Tibial artery (tissue), 4 donors: ENCODE measurements at regions not wholly inside any gene's neighbourhood (a gene's known extent, or its start where the extent isn't known, plus 50 kb on each side); places are given as distances from the start of the nearest gene placed in this dataset.
"Not testable (repeated sequence)": the region's sequence is repeated elsewhere in the genome, so short reads cannot be mapped to it uniquely, and the experiment has no call there.

ENCODE experiments used
- DNase-seq, 2 donors: peaks; one replicate each; pipeline ENCODE4 v3.0.0-alpha.2; 2019
- H3K27ac ChIP-seq, 2 donors: fragments of 200-600 bp; sonication (generic) in 1 of 2; 1 replicate in 1 of 2; 2 replicates in 1 of 2; pipeline ENCODE4 v1.5.1; 2018 to 2019; ENCODE audit warnings: mild to moderate bottlenecking in 1 of 2
- H3K27me3 ChIP-seq, 2 donors: fragments of 200-600 bp; sonication (generic) in 1 of 2; one replicate each; pipeline versions ENCODE4 v1.5.1 to v1.6.0; 2016 to 2019
- H3K36me3 ChIP-seq, 3 donors: fragments of 200-600 bp; sonication (generic) in 2 of 3; one replicate each; pipeline ENCODE4 v1.5.1; 2016 to 2019; ENCODE audit warnings: mild to moderate bottlenecking in 2 of 3
- H3K4me1 ChIP-seq, 4 donors: fragments of 200-600 bp; sonication (generic) in 2 of 4; 1 replicate in 3 of 4; 2 replicates in 1 of 4; pipeline ENCODE4 v1.5.1; 2016 to 2019
- H3K4me3 ChIP-seq, 2 donors: fragments of 200-600 bp; sonication (generic) in 1 of 2; 1 replicate in 1 of 2; 2 replicates in 1 of 2; pipeline ENCODE4 v1.5.1; 2018 to 2019; ENCODE audit warnings: mild to moderate bottlenecking in 2 of 2
- H3K9me3 ChIP-seq, 3 donors: fragments of 200-600 bp; sonication (generic) in 1 of 3; one replicate each; pipeline ENCODE4 v1.5.1; 2016 to 2019
- CTCF ChIP-seq, 2 experiments: fragments of 200-600 bp in 1 of 2; fragments of 450-650 bp in 1 of 2; IDR thresholded peaks; one replicate each; pipeline ENCODE4 v1.5.1; 2017 to 2019; ENCODE audit warnings: antibody characterized with exemption in 2 of 2, mild to moderate bottlenecking in 1 of 2, moderate library complexity in 1 of 2
- intact Hi-C: fragments of 100-400 bp; cut with DNase I; formaldehyde crosslinking; loops from one replicate; pipeline ENCODE4 v1.15.0; 2023; ENCODE audit warnings: low total_unique reads

- TF ChIP-seq CTCF (IDR thresholded peaks at IDR 0.05): no peak
Measured at GRCh38 chr5:17336054-17336453, 118.6 kb downstream of the BASP1 start.

GRCh38 chr5:17336723-17337122 is 119.3 kb downstream of the BASP1 start:
- H3K36me3 ChIP-seq, intact Hi-C loops, H3K4me1 ChIP-seq, DNase-seq, H3K27me3 ChIP-seq, H3K27ac ChIP-seq, H3K4me3 ChIP-seq, H3K9me3 ChIP-seq: not testable (repeated sequence)

More at GRCh38 chr5:17336054-17336453, 118.6 kb downstream of the BASP1 start:
- Histone ChIP-seq H3K9me3 (no peaks in the 10 kb centered on the region), H3K27ac (no peak overlapping the region), H3K4me3 (no peak overlapping the region), H3K27me3 (no peaks in the 10 kb centered on the region), H3K4me1 (peaks cover 0 to 4% (median 2%) of the 10 kb centered on the region in 4 donors), H3K36me3 (no peaks in the 10 kb centered on the region)
- intact Hi-C loops: no loop called here
- DNase-seq: no peak

- H3K9me3 ChIP-seq: no peaks in the 10 kb centered on the region
- no peak overlapping the region for H3K27ac ChIP-seq
- no peak for DNase-seq
- intact Hi-C loops: no loop called here
- H3K4me1 ChIP-seq: peaks cover 0 to 10% (median 2%) of the 10 kb centered on the region in 4 donors
- H3K27me3 ChIP-seq: no peaks in the 10 kb centered on the region
- no peak for TF ChIP-seq CTCF (IDR thresholded peaks at IDR 0.05)
- no peaks in the 10 kb centered on the region for H3K36me3 ChIP-seq
- no peak overlapping the region for H3K4me3 ChIP-seq
Measured at GRCh38 chr5:17339841-17340240, 122.4 kb downstream of the BASP1 start.

GRCh38 chr5:17340379-17340778 is 122.9 kb downstream of the BASP1 start:
- Histone ChIP-seq H3K36me3 (no peaks in the 10 kb centered on the region), H3K9me3 (no peaks in the 10 kb centered on the region), H3K4me3 (no peak overlapping the region), H3K27ac (no peak overlapping the region), H3K4me1 (peaks cover 0 to 10% (median 2%) of the 10 kb centered on the region in 4 donors), H3K27me3 (no peaks in the 10 kb centered on the region)
- intact Hi-C loops: no loop called here
- DNase-seq: no peak
- no peak for TF ChIP-seq CTCF (IDR thresholded peaks at IDR 0.05)

GRCh38 chr5:17340819-17341218 is 123.4 kb downstream of the BASP1 start:
- H3K9me3 ChIP-seq: no peaks in the 10 kb centered on the region

GRCh38 chr5:17343675-17344074 is 126.2 kb downstream of the BASP1 start:
- no peaks in the 10 kb centered on the region for H3K36me3 ChIP-seq
- TF ChIP-seq CTCF (IDR thresholded peaks at IDR 0.05): no peak
- intact Hi-C loops: no loop called here

More at GRCh38 chr5:17340819-17341218, 123.4 kb downstream of the BASP1 start:
- Histone ChIP-seq H3K36me3 (no peaks in the 10 kb centered on the region), H3K27me3 (no peaks in the 10 kb centered on the region), H3K4me1 (peaks cover 0 to 10% (median 2%) of the 10 kb centered on the region in 4 donors), H3K4me3 (no peak overlapping the region), H3K27ac (no peak overlapping the region)
- TF ChIP-seq CTCF (IDR thresholded peaks at IDR 0.05): no peak
- intact Hi-C loops: no loop called here
- DNase-seq: no peak

More at GRCh38 chr5:17343675-17344074, 126.2 kb downstream of the BASP1 start:
- no peaks in the 10 kb centered on the region for H3K27me3 ChIP-seq
- H3K27ac ChIP-seq: no peak overlapping the region
- H3K9me3 ChIP-seq: no peaks in the 10 kb centered on the region
- H3K4me3 ChIP-seq: no peak overlapping the region
- peaks cover 0 to 10% (median 2%) of the 10 kb centered on the region in 4 donors for H3K4me1 ChIP-seq
- DNase-seq: no peak
